Coronary artery (tissue), 2 donors: ENCODE measurements at regions not wholly inside any gene's neighbourhood (a gene's known extent, or its start where the extent isn't known, plus 50 kb on each side); places are given as distances from the start of the nearest gene placed in this dataset.

Experiments
- DNase-seq: peaks from one replicate; pipeline ENCODE4 v3.0.0-alpha.2; 2017; ENCODE audit warnings: low spot score
- H3K27ac ChIP-seq, 2 donors: fragments of 200-600 bp; sonication (generic); one replicate each; pipeline ENCODE4 v1.5.1; 2016 to 2019
- H3K4me3 ChIP-seq: fragments of 200-600 bp; sonication (generic); 2 replicates; pipeline ENCODE4 v1.5.1; 2016; ENCODE audit warnings: mild to moderate bottlenecking, moderate library complexity
- CTCF ChIP-seq: fragments of 200-600 bp; sonication (generic); IDR thresholded peaks from one replicate; pipeline ENCODE4 v1.5.1; 2019; ENCODE audit warnings: antibody characterized with exemption

- TF ChIP-seq CTCF, result no peak
- no peak overlapping the region for H3K4me3 ChIP-seq
- no peak for DNase-seq
- H3K27ac ChIP-seq, result no peak overlapping the region
These were observed 305.3 kb downstream of the LRIG3 start for GRCh38 chr12:58615047-58615446.

- H3K27ac ChIP-seq, result no peak overlapping the region
- no peak for DNase-seq
- no peak overlapping the region for H3K4me3 ChIP-seq
- no peak for TF ChIP-seq CTCF
These were observed 304.7 kb downstream of the LRIG3 start for GRCh38 chr12:58615576-58615975.

- no peak for DNase-seq
- H3K4me3 ChIP-seq, result no peak overlapping the region
- TF ChIP-seq CTCF, result no peak
- no peak overlapping the region for H3K27ac ChIP-seq
These were observed 303.7 kb downstream of the LRIG3 start for GRCh38 chr12:58616618-58617017.

DNA sequence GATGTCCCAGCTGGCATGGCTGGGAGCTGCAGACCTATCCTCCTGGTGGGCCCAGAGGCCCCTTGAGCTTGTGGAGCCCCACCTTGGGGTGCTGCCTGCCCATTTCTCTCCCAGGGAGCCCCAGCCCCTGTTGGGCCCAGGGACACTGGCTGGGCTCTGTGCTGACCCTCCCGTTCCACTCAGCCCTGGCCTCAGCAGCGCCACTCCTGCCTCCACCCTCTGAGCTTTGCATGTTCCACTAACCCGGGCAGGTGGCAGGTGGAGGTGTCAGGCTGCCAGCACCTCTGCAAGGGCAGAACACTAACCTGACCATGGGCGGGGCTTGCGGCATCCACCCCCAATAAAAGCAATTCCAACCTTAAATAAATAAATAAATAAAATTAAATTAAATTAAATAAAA, 299.2 kb downstream of the LRIG3 start:
- no peak overlapping the region for H3K27ac ChIP-seq
- DNase-seq, result no peak
- no peak overlapping the region for H3K4me3 ChIP-seq
- TF ChIP-seq CTCF, result no peak

DNA sequence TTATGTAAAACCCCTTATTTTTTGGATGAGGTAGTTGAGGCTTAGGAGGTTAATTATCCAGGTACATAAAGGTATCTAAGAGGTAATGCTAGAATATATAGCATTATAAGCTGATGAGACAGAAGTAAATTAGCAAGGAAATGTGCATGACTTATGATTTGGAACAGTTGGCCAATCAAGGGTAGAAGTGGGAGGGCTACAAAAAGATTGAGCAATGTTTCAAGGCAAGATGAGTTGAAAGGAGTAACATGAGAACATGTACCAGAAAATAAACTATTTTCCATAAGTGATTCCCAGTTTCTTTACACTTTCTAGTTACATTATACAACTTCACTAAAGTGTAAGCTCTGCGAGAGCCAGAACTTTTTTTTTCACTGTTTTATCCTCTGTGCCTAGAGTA, 290.9 kb downstream of the LRIG3 start:
- H3K27ac ChIP-seq, result no peak overlapping the region
- H3K4me3 ChIP-seq, result no peak overlapping the region
- TF ChIP-seq CTCF, result no peak
- DNase-seq, result no peak

DNA sequence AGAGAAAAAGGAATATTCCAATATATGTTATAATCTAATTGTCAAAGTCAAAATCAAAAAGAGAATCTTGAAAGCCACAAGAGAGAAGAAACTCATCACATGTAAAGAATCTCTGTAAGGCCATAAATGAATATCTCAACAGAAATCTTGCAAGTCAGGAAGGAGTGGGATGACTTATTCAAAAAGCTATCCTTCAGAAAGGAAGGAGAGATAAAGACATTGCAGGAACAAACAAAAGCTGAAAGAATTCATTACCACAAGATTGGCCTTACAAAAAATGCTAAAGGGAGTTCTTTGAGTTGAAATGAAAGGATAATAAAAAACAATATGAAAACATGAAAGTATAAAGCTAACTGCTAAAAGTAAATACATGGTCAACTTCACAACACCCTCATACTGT, 286.8 kb downstream of the LRIG3 start:
- no peak for DNase-seq
- Histone ChIP-seq H3K4me3 (no peak overlapping the region), H3K27ac (no peak overlapping the region)
- no peak for TF ChIP-seq CTCF

DNA sequence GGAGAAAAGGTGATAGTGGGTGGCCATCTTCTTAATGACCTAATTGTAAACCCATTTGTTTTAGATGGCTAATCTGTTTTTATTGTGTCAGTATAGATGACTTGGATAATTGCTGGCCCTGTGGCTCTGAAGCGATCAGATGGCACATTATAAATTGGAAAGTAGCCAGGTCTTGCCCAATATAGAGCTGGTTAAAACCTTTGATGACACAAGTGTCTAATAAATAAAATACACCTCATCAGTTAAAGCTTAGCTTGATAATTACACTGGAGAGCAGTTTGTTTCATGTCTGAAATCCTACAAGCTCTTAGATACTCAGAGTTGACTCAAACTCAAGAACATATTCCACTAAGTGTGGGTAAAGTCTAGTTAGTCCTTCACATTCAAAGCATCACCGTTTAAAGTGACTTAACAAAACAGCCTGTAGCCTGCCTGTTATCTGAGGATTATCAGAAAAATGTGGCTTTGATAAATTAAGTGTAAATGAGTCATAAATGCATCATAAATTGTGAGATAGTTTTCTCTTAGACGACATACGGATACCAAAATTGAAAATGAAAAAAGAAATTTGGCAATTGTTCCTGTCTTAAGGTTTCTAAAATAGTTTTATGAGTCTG, 280.9 kb downstream of the LRIG3 start:
- no peak overlapping the region for H3K27ac ChIP-seq
- DNase-seq, result no peak
- no peak overlapping the region for H3K4me3 ChIP-seq
- no peak for TF ChIP-seq CTCF
